IPS-18a (cell line): ENCODE measurements at regions not wholly inside any gene's neighbourhood (a gene's known extent, or its start where the extent isn't known, plus 50 kb on each side); places are given as distances from the start of the nearest gene placed in this dataset.
"Not testable (repeated sequence)": the region's sequence is repeated elsewhere in the genome, so short reads cannot be mapped to it uniquely, and the experiment has no call there.

Source experiments
- H3K27ac ChIP-seq: one replicate; pipeline ENCODE4 v1.5.1; 2013; ENCODE audit warnings: low read length
- H3K27me3 ChIP-seq: one replicate; pipeline ENCODE4 v1.6.1; 2013; ENCODE audit warnings: mild to moderate bottlenecking, low read length; ENCODE audit not compliant: control insufficient read depth, insufficient read depth
- H3K36me3 ChIP-seq: one replicate; pipeline ENCODE4 v1.6.1; 2013; ENCODE audit warnings: low read depth, low read length; ENCODE audit not compliant: control insufficient read depth
- H3K4me1 ChIP-seq: one replicate; pipeline ENCODE4 v1.6.1; 2013; ENCODE audit warnings: low read depth, low read length; ENCODE audit not compliant: control insufficient read depth
- H3K4me3 ChIP-seq: one replicate; pipeline ENCODE4 v1.5.1; 2013; ENCODE audit warnings: low read length
- H3K9ac ChIP-seq: one replicate; pipeline ENCODE4 v1.6.1; 2013; ENCODE audit warnings: mild to moderate bottlenecking, low read length, moderate library complexity
- H3K9me3 ChIP-seq: one replicate; pipeline ENCODE4 v1.6.1; 2013; ENCODE audit warnings: low read depth, low read length; ENCODE audit not compliant: control insufficient read depth

DNA sequence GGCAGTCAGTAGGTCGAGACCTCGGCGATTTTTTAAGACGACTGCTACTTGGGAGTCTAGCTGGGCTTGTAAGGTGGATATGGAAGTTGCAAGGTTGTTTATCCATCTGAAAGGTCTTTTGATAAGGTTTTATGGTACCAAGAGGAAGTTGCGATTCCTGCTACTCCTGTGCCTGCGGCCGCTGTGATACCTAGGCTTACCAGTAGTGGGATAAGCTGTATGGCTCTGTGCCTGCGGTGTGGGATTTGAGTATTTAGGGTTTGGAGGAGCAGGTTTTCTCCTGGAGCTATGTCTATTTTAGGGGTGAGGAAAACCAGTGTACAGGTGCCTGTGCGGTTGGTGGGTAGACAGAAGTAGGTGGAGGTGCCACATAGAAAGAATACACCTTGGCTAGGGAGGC is 1059.8 kb downstream of the SI start:
- Histone ChIP-seq H3K27me3 (no peaks in the 10 kb centered on the region), H3K27ac (no peak overlapping the region), H3K9me3 (no peaks in the 10 kb centered on the region), H3K4me3 (no peak overlapping the region), H3K36me3 (no peaks in the 10 kb centered on the region), H3K4me1 (no peaks in the 10 kb centered on the region), H3K9ac (no peak overlapping the region)

DNA sequence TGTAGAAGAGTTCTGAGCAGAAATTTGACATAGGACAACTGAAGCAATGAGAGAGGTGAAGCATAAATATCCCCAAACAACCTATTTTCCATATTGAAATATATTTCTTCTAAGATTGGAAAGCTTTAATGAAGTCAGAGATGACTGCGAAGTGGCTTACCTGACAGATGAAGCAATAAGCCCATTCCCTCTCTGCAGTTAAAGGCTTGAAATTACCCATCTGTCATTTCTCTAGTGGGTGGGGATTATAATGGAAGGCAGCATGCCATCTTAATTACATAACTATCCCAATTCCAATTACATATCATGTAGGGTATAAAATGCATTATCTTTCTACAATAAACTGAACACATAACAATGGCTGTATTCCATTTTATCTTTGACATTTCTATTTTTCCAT is 1070.5 kb downstream of the SI start:
- Histone ChIP-seq H3K9ac (no peak overlapping the region), H3K4me1 (no peaks in the 10 kb centered on the region), H3K27me3 (no peaks in the 10 kb centered on the region), H3K9me3 (no peaks in the 10 kb centered on the region), H3K27ac (no peak overlapping the region), H3K36me3 (no peaks in the 10 kb centered on the region), H3K4me3 (no peak overlapping the region)

DNA sequence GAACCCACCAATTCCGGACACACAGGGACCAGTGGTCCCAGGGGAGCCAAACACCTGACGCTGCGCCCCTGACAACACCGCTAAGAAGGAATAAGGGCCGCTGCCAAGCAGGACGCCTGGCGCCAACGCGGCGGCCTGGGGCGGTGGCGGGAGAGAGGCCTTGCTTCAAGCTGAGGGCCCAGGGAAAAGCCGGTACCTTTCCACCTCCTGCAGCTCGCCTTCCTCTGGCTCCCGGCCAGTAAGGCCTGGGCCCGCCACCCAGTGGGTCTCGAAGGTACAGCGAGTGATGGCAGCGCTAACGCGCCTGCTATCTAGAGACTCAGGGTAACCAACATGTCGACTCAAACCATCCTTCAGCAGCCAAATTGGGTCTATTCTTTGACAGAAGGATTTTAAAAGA is 1074.1 kb downstream of the SI start:
- Histone ChIP-seq H3K4me3 (no peak overlapping the region), H3K9me3 (no peaks in the 10 kb centered on the region), H3K9ac (no peak overlapping the region), H3K27me3 (no peaks in the 10 kb centered on the region), H3K27ac (no peak overlapping the region), H3K36me3 (no peaks in the 10 kb centered on the region), H3K4me1 (no peaks in the 10 kb centered on the region)

DNA sequence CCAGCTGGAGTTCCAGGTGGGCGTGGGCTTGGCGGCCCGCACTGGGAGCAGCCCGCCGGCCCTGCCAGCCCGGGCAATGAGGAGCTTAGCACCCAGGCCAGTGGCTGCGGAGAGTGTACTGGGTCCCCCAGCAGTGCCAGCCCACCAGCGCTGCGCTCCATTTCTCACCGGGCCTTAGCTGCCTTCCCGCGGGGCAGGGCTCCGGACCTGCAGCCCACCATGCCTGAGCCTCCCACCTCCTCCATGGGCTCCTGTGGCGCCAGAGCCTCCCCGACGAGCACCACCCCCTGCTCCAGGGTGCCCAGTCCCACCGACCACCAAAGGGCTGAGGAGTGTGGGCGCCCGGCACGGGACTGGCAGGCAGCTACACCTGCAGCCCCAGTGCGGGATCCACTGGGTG is 1075.3 kb downstream of the SI start:
- not testable (repeated sequence) for H3K4me1 ChIP-seq, H3K4me3 ChIP-seq, H3K27me3 ChIP-seq, H3K9ac ChIP-seq, H3K36me3 ChIP-seq, H3K27ac ChIP-seq, H3K9me3 ChIP-seq

DNA sequence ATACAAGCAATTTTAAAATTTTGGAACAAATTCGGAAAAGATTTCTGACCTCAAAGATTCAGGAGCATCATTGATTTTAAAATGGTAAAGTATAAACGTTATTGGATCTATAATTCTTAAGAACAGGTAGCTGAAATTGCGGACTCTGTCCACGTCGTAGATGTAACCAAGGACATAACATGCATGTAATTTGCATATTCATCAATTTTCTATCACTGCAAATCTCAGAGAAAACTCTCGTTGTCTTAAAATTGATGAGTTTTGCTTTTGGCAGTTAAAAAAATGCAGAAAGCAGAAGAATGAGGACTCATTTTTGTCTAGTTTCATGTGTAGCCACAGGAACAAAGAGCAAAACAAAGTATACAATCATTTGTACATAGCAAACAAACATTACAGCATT is 1094.4 kb downstream of the SI start:
- H3K27ac ChIP-seq = no peak overlapping the region
- H3K4me1 ChIP-seq = no peaks in the 10 kb centered on the region
- no peak overlapping the region for H3K4me3 ChIP-seq
- no peaks in the 10 kb centered on the region for H3K9me3 ChIP-seq
- H3K27me3 ChIP-seq = no peaks in the 10 kb centered on the region
- H3K9ac ChIP-seq = no peak overlapping the region
- H3K36me3 ChIP-seq = no peaks in the 10 kb centered on the region

DNA sequence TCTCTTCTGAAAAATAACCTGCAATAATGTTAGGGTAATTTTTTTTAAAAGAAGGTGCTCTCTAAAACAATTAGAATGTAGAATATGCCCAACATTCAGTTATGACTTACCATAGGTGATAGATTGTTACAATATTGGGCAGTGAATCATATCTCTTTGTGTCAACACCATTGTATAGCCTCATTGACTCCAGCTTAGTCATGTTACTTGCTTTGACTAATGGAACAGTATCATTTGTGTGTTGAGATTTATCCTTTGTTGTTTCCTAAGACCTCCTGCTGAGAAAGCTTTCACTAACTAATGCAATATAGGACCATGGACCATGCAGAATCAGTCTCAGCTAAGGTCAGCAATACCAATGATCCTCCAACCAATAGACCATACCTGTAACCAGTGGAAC is 1106.4 kb downstream of the SI start:
- H3K9me3 ChIP-seq = no peaks in the 10 kb centered on the region
- no peaks in the 10 kb centered on the region for H3K4me1 ChIP-seq
- no peaks in the 10 kb centered on the region for H3K36me3 ChIP-seq
- H3K27ac ChIP-seq = no peak overlapping the region
- no peak overlapping the region for H3K4me3 ChIP-seq
- H3K9ac ChIP-seq = no peak overlapping the region
- no peaks in the 10 kb centered on the region for H3K27me3 ChIP-seq

DNA sequence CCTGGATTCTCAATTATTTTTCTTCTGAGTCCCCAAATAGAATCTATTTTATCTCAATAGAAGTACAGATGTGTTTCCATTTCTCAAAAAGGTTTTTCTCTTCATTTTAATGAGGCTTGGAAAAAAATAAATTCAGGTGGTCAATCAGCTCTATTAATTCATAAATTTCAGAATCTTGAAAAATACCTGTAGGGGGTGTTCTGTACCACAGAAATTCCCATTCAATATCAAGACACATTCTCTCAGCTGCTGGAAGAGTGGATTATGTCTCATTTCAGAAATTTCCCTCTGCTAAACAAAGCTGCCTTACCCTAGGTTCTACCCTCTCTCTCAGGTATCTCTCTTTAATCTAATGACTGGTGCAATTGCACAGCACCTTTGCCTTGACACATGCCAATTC is 1121.2 kb downstream of the SI start:
- Histone ChIP-seq H3K4me1 (no peaks in the 10 kb centered on the region), H3K27me3 (no peaks in the 10 kb centered on the region), H3K9me3 (no peaks in the 10 kb centered on the region), H3K9ac (no peak overlapping the region), H3K4me3 (no peak overlapping the region), H3K36me3 (no peaks in the 10 kb centered on the region), H3K27ac (no peak overlapping the region)

DNA sequence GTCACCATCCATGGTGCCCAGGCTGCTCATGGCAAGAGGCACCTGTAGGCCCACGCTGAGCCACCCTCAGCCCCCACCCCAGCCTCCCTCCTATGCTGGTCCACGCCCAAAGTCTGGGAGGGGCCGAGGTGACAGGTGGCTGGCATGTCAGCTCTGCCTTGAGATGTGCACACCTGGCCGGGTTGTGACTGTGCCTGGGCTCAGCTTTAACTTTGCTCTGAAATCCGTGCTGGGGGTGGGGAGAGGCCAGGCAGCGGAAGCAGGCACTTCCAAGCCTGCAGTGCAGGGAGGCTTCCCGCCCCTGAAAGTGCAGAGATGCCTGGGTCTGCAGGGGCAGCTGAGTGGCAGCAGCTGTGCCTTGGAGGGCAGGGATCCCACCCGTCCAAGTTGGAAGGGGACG is 1124.8 kb downstream of the SI start:
- H3K4me3 ChIP-seq = no peak overlapping the region
- H3K9me3 ChIP-seq = no peaks in the 10 kb centered on the region
- H3K27ac ChIP-seq = no peak overlapping the region
- H3K36me3 ChIP-seq = no peaks in the 10 kb centered on the region
- no peaks in the 10 kb centered on the region for H3K27me3 ChIP-seq
- no peak overlapping the region for H3K9ac ChIP-seq
- no peaks in the 10 kb centered on the region for H3K4me1 ChIP-seq

DNA sequence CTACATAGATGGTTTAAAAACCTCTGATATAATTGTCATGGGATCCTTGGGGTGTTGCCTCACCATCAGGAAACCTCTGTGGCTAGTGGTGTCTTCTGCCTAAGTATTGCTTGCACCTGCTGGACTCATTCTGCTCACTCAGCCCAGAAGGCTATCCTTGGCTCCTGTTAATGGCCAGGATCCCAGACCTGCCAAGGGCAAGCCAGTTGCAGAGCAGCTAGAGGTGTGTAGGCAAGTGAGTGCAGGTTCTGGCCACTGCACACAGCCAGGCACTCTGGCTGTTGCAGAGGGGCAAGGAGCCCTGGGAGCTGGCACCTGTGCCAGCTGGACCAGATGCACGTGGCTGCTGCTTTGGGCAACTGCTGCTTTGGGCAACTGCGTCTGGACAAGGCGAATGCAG is 1125.8 kb downstream of the SI start:
- no peak overlapping the region for H3K4me3 ChIP-seq
- H3K9ac ChIP-seq = no peak overlapping the region
- no peaks in the 10 kb centered on the region for H3K36me3 ChIP-seq
- no peaks in the 10 kb centered on the region for H3K4me1 ChIP-seq
- H3K27me3 ChIP-seq = no peaks in the 10 kb centered on the region
- H3K27ac ChIP-seq = no peak overlapping the region
- H3K9me3 ChIP-seq = no peaks in the 10 kb centered on the region

DNA sequence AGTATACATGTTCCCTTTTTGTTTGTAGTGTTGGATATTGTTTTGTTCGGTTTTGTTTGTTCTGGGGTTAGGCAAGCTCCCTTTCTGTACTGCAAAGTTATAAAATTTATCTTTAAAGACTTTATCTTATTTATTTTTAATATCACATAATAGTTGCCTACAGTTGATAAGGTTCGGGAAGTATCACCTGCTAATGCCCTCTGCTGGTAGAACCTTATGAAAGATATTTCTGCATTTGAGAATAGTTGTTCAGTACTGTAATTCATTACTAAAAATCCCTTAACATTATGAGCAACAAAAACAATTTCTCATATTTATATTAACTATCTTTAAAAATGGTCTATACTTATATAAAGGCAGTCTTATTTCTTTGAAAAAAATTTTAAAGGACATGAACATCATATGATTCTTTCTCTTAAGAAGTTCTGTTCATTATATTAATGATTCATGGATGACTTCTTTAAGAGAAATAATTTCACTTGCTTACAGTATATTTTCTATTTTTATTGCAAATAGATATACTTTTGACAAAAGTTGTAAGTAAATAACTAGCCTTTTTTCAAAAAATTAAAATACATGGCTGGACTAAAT is 1126.8 kb downstream of the SI start:
- H3K4me3 ChIP-seq = no peak overlapping the region
- no peaks in the 10 kb centered on the region for H3K4me1 ChIP-seq
- no peak overlapping the region for H3K27ac ChIP-seq
- no peaks in the 10 kb centered on the region for H3K36me3 ChIP-seq
- H3K9me3 ChIP-seq = no peaks in the 10 kb centered on the region
- H3K27me3 ChIP-seq = no peaks in the 10 kb centered on the region
- H3K9ac ChIP-seq = no peak overlapping the region

DNA sequence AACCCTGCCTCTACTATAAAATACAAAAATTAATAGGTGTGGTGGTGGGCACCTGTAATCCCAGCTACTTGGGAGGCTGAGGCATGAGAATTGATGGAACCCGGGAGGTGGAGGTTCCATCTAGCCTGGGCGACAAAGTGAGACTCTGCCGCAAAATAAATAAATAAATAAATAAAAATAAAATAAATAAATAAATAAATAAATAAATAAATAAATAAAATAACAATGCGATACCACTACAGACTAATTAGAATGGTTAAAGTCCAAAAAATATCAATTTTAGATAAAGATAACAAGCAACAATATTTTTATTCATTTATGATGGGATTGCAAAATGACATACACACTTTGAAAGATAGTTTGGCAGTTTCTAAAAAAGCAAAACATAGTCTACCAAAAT is 1131.5 kb downstream of the SI start:
- Histone ChIP-seq H3K4me1 (no peaks in the 10 kb centered on the region), H3K27ac (no peak overlapping the region), H3K9me3 (peaks cover 5% of the 10 kb centered on the region)

DNA sequence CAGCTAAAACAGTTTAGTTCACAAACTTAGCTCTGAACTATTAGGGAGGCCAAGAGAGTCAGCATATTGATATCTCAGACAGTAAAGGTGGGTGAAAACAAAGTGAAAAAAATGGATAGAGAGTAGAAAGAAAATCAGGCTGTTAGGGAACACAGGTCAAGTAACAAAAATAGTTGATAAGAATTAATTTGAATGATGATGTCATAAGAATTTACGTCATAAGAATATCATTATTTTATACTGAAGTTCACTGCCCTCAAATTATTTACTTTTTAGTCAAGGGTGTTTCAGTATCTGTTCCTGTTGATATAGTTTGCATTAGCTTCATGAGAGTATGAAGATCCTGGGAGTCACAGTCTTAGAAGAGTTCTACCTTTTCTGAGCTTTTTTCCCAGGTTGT is 1134.6 kb downstream of the SI start:
- H3K27me3 ChIP-seq = no peaks in the 10 kb centered on the region
- H3K9me3 ChIP-seq = peaks cover 5% of the 10 kb centered on the region
- no peaks in the 10 kb centered on the region for H3K36me3 ChIP-seq
- no peaks in the 10 kb centered on the region for H3K4me1 ChIP-seq
- H3K27ac ChIP-seq = no peak overlapping the region
- no peak overlapping the region for H3K9ac ChIP-seq
- H3K4me3 ChIP-seq = no peak overlapping the region

More for the DNA sequence above, 1131.5 kb downstream of the SI start:
- Histone ChIP-seq H3K27me3 (no peaks in the 10 kb centered on the region), H3K36me3 (no peaks in the 10 kb centered on the region), H3K4me3 (no peak overlapping the region), H3K9ac (no peak overlapping the region)
